Heart right ventricle (tissue), 16 donors: ENCODE measurements at regions not wholly inside any gene's neighbourhood (a gene's known extent, or its start where the extent isn't known, plus 50 kb on each side); places are given as distances from the start of the nearest gene placed in this dataset.

Experiments used
- ATAC-seq, 8 donors: fragments of 200-7000 bp; cut with Tn5 transposase; one replicate each; pipeline ENCODE4 v1.9.1; 2020; ENCODE audit warnings: mild to moderate bottlenecking in 8 of 8, moderate library complexity in 8 of 8, moderate number of reproducible peaks in 1 of 8
- DNase-seq, 2 donors: peaks; one replicate each; pipeline ENCODE4 v3.0.0-alpha.2; 2020
- H3K27ac ChIP-seq, 10 donors: fragments of 200-600 bp; sonication (generic) in 2 of 10; one replicate each; pipeline versions ENCODE4 v1.5.0 to v1.8.0; 2020 to 2022; ENCODE audit warnings: mild to moderate bottlenecking in 3 of 10
- H3K27me3 ChIP-seq, 7 donors: fragments of 200-600 bp; one replicate each; pipeline ENCODE4 v1.8.0; 2021 to 2022; ENCODE audit warnings: mild to moderate bottlenecking in 2 of 7
- H3K36me3 ChIP-seq, 9 donors: fragments of 200-600 bp; sonication (generic) in 1 of 9; one replicate each; pipeline versions ENCODE4 v1.5.0 to v1.8.0; 2020 to 2022; ENCODE audit warnings: mild to moderate bottlenecking in 2 of 9
- H3K4me1 ChIP-seq, 9 donors: fragments of 200-600 bp; sonication (generic) in 1 of 9; one replicate each; pipeline versions ENCODE4 v1.5.0 to v1.8.0; 2020 to 2022; ENCODE audit warnings: mild to moderate bottlenecking in 4 of 9
- H3K4me3 ChIP-seq, 10 donors: fragments of 200-600 bp; sonication (generic) in 2 of 10; one replicate each; pipeline versions ENCODE4 v1.5.0 to v1.8.0; 2020 to 2022; ENCODE audit warnings: mild to moderate bottlenecking in 7 of 10, moderate library complexity in 2 of 10
- H3K9me3 ChIP-seq, 11 donors: fragments of 200-600 bp in 10 of 11; sonication (generic) in 2 of 11; one replicate each; pipeline versions ENCODE4 v1.5.0 to v1.8.0; 2013 to 2022; ENCODE audit warnings: mild to moderate bottlenecking in 2 of 11, control low read depth in 1 of 11, moderate library complexity in 1 of 11
- WGBS, 2 donors: extraction: QIAGEN DNeasy Blood & Tissue Kit; methylation state at CpG; one replicate each; pipeline ENCODE4 v1.1.7; 2013; ENCODE audit warnings: inconsistent platforms in 1 of 2; 5-methylcytosine and 5-hydroxymethylcytosine counted together
- intact Hi-C, 10 donors: fragments of 100-400 bp; cut with DNase I; formaldehyde crosslinking; loops; one replicate each; pipeline versions ENCODE4 v1.11.1 to v1.14.2; 2022
- TF ChIP-seq, protein P1 (sequence below), 9 donors: fragments of 200-600 bp; sonication (generic) in 2 of 9; IDR thresholded peaks; one replicate each; pipeline versions ENCODE4 v1.5.0 to v1.8.0; 2021 to 2022; ENCODE audit warnings: antibody characterized with exemption in 9 of 9, mild to moderate bottlenecking in 5 of 9, moderate library complexity in 1 of 9
- donor health status: Arrhythmogenic right ventricular cardiomyopathy.
- donor health status: ischemic (EF 13 %, LVEDD 7.1; RV severe dilation, severe dysfunction).
- donor health status: healthy with polysubstance abuse.
- donor health status: DM: no; HTN: yes; CAD: no.
- donor health status: DM: no; HTN: no; CAD: no.
- donor health status: ischemic (EF 25% LVEDD 6.9; RV normal size, moderate dysfunction).
- donor health status: ischemic (EF 25% LVEDD 5.7; RV mildly dilated, moderate dysfunction).
- donor health status: healthy.
- donor health status: DM: yes; HTN: yes; CAD: no.
- donor health status: Ischemic cardiomyopathy.
- donor health status: ischemic (EF 35%, LVEDD 5.7; RV mildly dilated, moderate dysfunction).
- donor health status: nonischemic (EF 11% LVEDD 7.7; RV severe dilation, severe dysfunction).
- donor health status: DM: yes; HTN: yes; CAD: no.
- donor health status: PGD.
- donor health status: ischemic (EF 29% LVEDD 5.4; RV normal size, mild dysfunction).
- donor health status: nonischemic (EF 23%, LVEDD 6.1; RV moderate dilation, normal function).

DNA sequence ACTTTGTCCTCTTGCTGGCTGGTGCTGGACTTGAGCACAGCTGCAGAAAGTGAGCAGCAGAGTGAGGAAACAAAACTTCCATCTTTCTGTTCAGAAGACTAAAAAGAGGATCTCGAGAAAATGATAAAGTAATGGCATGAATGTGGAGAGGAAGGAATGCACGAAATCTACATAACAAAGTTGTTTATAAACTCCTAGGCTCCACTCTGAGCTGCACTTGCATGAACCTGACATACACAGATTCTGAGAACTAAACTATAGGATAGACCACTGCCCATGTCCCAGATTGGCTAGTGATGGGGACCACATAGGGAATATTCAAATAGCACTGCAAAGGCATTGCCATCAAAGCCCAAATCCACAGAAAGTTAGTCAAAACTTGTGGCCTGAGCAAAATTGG lies 121.1 kb upstream of the MON1B start:
- no peaks in the 10 kb centered on the region for H3K27me3 ChIP-seq
- intact Hi-C loops: loop anchor here in 2 of 10 donors (10.0 kb wide), 2 partner anchors 65 to 95 kb away; no protein-coding TSS in a partner anchor
- H3K9me3 ChIP-seq: peaks cover 0 to 5% (median 0%) of the 10 kb centered on the region in 11 donors
- 56 to 65% methylated on average over 2 of the region's 2 CpGs for WGBS, 2 donors
- ATAC-seq: no peak
- DNase-seq: no peak
- H3K27ac ChIP-seq: no peak overlapping the region
- no peaks in the 10 kb centered on the region for H3K36me3 ChIP-seq
- peaks cover 0 to 40% (median 9%) of the 10 kb centered on the region in 9 donors for H3K4me1 ChIP-seq
- TF ChIP-seq, protein P1, sequence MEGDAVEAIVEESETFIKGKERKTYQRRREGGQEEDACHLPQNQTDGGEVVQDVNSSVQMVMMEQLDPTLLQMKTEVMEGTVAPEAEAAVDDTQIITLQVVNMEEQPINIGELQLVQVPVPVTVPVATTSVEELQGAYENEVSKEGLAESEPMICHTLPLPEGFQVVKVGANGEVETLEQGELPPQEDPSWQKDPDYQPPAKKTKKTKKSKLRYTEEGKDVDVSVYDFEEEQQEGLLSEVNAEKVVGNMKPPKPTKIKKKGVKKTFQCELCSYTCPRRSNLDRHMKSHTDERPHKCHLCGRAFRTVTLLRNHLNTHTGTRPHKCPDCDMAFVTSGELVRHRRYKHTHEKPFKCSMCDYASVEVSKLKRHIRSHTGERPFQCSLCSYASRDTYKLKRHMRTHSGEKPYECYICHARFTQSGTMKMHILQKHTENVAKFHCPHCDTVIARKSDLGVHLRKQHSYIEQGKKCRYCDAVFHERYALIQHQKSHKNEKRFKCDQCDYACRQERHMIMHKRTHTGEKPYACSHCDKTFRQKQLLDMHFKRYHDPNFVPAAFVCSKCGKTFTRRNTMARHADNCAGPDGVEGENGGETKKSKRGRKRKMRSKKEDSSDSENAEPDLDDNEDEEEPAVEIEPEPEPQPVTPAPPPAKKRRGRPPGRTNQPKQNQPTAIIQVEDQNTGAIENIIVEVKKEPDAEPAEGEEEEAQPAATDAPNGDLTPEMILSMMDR (IDR thresholded peaks at IDR 0.05): no peak
- H3K4me3 ChIP-seq: no peak overlapping the region

DNA sequence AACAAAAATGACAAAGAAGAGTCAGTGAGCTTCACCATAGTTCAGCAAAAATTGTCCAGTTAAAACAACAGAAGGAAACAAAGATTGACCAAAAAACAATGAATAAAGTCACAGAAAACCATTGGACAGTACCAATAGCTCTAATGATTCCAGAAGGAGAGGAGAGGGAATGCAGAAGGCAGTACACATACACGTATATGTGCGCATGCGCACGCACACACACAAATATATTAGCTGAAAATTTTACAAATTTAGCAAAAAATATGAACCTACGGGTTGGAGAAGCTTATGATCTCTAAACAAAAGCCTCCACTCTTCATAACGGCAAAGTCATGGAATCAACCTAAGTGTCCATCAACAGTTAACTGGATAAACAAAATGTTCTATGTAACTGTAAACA lies 120.3 kb upstream of the MON1B start:
- 96 to 98% methylated on average over 6 of the region's 6 CpGs for WGBS, 2 donors
- peaks cover 0 to 34% (median 9%) of the 10 kb centered on the region in 9 donors for H3K4me1 ChIP-seq
- H3K27ac ChIP-seq: no peak overlapping the region
- H3K9me3 ChIP-seq: peaks cover 0 to 5% (median 0%) of the 10 kb centered on the region in 11 donors
- intact Hi-C loops: no loop called here
- DNase-seq (no peak), ATAC-seq (no peak)
- H3K27me3 ChIP-seq: no peaks in the 10 kb centered on the region
- no peak overlapping the region for H3K4me3 ChIP-seq
- TF ChIP-seq, protein P1 (IDR thresholded peaks at IDR 0.05): no peak
- H3K36me3 ChIP-seq: no peaks in the 10 kb centered on the region

- no peaks in the 10 kb centered on the region for H3K27me3 ChIP-seq
- 76% methylated on average over 5 of the region's 5 CpGs for WGBS, 2 donors
- H3K4me3 ChIP-seq: no peak overlapping the region
- H3K27ac ChIP-seq: peak overlapping the region in 3 of 10 donors; percentile 16 to 59 (median 25)
- peaks cover 0 to 18% (median 0%) of the 10 kb centered on the region in 9 donors for H3K4me1 ChIP-seq
- TF ChIP-seq, protein P1 (IDR thresholded peaks at IDR 0.05): no peak
- DNase-seq (no peak), ATAC-seq (no peak)
- intact Hi-C loops: no loop called here
- H3K36me3 ChIP-seq: no peaks in the 10 kb centered on the region
- H3K9me3 ChIP-seq: peaks cover 0 to 5% (median 0%) of the 10 kb centered on the region in 11 donors
Observed at GRCh38 chr16:77076839-77077238, 114.2 kb upstream of the MON1B start.

DNA sequence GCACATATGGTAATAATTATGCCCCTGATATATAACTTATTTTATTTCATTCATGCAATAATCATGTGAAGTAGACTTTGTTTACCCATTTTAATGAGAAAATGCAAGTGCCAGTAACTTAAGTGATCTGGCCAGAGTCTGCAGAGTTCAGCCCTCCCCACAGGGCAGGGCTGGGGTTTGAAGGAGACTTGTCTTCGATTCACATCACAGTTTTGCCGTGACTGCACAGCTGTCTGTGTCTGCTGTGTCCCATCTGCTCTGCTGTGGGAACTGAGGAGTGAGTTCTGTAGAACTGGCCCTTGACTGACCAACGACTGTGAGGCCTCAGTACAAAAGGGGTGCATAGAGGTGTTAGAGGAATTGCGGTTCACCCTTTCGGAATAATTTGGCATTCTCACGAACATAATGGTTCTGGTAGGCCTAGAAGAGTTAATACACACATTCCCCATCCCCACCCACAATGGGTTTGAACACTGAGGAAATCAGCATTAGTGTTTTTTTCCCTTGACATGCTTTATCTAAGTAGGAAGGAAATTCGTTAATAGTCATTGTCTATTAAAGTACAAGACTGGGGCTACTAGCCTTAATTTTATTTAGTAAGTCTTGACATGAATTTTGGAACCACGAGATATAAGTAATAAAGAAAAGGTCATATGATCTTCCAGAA lies 113.6 kb upstream of the MON1B start:
- Histone ChIP-seq H3K4me1 (peaks cover 0 to 18% (median 0%) of the 10 kb centered on the region in 9 donors), H3K27ac (peak overlapping the region in 6 of 10 donors; percentile 8 to 59 (median 24)), H3K9me3 (peaks cover 0 to 5% (median 0%) of the 10 kb centered on the region in 11 donors), H3K27me3 (no peaks in the 10 kb centered on the region), H3K36me3 (no peaks in the 10 kb centered on the region), H3K4me3 (no peak overlapping the region)
- TF ChIP-seq, protein P1 (IDR thresholded peaks at IDR 0.05): no peak
- DNase-seq (no peak), ATAC-seq (peak in 5 of 8 donors; percentile 25 to 52 (median 31))
- WGBS, 2 donors: 41 to 47% methylated on average over 8 of the region's 8 CpGs
- intact Hi-C loops: no loop called here
